Spleen (tissue), 11 donors: ENCODE measurements at regions not wholly inside any gene's neighbourhood (a gene's known extent, or its start where the extent isn't known, plus 50 kb on each side); places are given as distances from the start of the nearest gene placed in this dataset.

ENCODE experiments used
- DNase-seq: peaks from one replicate; pipeline ENCODE4 v3.0.0-alpha.2; 2020
- H3K27ac ChIP-seq, 8 donors: fragments of 200-600 bp; sonication (generic) in 7 of 8; 1 replicate in 4 of 8; 2 replicates in 4 of 8; pipeline versions ENCODE4 v1.5.0 to v1.8.0; 2016 to 2021; ENCODE audit warnings: inconsistent platforms in 4 of 8, mild to moderate bottlenecking in 4 of 8, moderate library complexity in 1 of 8
- H3K27me3 ChIP-seq, 7 donors: fragments of 200-600 bp; sonication (generic) in 6 of 7; replicated peaks in 1 of 7; 1 replicate in 4 of 7; 2 replicates in 3 of 7; pipeline versions ENCODE4 v1.5.0 to v1.8.0; 2016 to 2021; ENCODE audit warnings: inconsistent platforms in 3 of 7, mild to moderate bottlenecking in 1 of 7
- H3K36me3 ChIP-seq, 6 donors: fragments of 200-600 bp; sonication (generic) in 5 of 6; 1 replicate in 4 of 6; 2 replicates in 2 of 6; pipeline versions ENCODE4 v1.5.0 to v1.8.0; 2016 to 2021; ENCODE audit warnings: inconsistent platforms in 2 of 6
- H3K4me1 ChIP-seq, 6 donors: fragments of 200-600 bp; sonication (generic) in 5 of 6; 1 replicate in 3 of 6; 2 replicates in 3 of 6; pipeline versions ENCODE4 v1.5.0 to v1.8.0; 2016 to 2021; ENCODE audit warnings: inconsistent platforms in 3 of 6
- H3K4me3 ChIP-seq, 8 donors: fragments of 200-600 bp; sonication (generic) in 7 of 8; 1 replicate in 4 of 8; 2 replicates in 4 of 8; pipeline versions ENCODE4 v1.5.0 to v1.8.0; 2016 to 2021; ENCODE audit warnings: inconsistent platforms in 4 of 8, mild to moderate bottlenecking in 4 of 8, moderate library complexity in 2 of 8
- H3K9me3 ChIP-seq, 8 donors: fragments of 200-600 bp; sonication (generic) in 7 of 8; 1 replicate in 4 of 8; 2 replicates in 4 of 8; pipeline versions ENCODE4 v1.5.0 to v1.8.0; 2016 to 2021; ENCODE audit warnings: inconsistent platforms in 4 of 8
- POLR2A ChIP-seq, 3 donors: fragments of 450-650 bp; IDR thresholded peaks; one replicate each; pipeline ENCODE4 v1.5.1; 2017; ENCODE audit warnings: antibody characterized with exemption in 3 of 3, mild to moderate bottlenecking in 1 of 3
- POLR2AphosphoS5 ChIP-seq, 3 donors: sonication (generic); formaldehyde crosslinking; IDR thresholded peaks; one replicate each; pipeline ENCODE4 v1.5.1; 2017; ENCODE audit warnings: antibody characterized with exemption in 3 of 3
- WGBS, 5 donors: extraction: QIAGEN DNeasy Blood & Tissue Kit in 3 of 5; methylation state at CpG; one replicate each; pipeline versions ENCODE4 v1.1.5 to v1.1.7; 2013 to 2018; 5-methylcytosine and 5-hydroxymethylcytosine counted together
- intact Hi-C: fragments of 100-400 bp; cut with DNase I; formaldehyde crosslinking; loops from one replicate; pipeline ENCODE4 v1.15.0; 2023; ENCODE audit warnings: low total_unique reads
- TF ChIP-seq, protein P1 (sequence below), 11 experiments: fragments of 200-600 bp in 7 of 11; fragments of 450-650 bp in 4 of 11; sonication (generic) in 4 of 11; IDR thresholded peaks in 8 of 11; conservative IDR thresholded peaks in 3 of 11; 1 replicate in 7 of 11; 2 replicates in 4 of 11; pipeline versions ENCODE4 v1.4.0 to v1.8.0; 2016 to 2021; ENCODE audit warnings: antibody characterized with exemption in 11 of 11, inconsistent platforms in 4 of 11, mild to moderate bottlenecking in 1 of 11
- donor health status: healthy with polysubstance abuse.
- donor health status: DM: no; HTN: no; CAD: no; lungs with moderate emphysema.
- donor health status: DM: no; HTN: no; CAD: no.
- donor health status: Bipolar disorder and iron deficiency.
- donor health status: healthy.
- donor health status: DM: no; HTN: no; CAD: no.
- donor health status: DM: yes; HTN: yes; CAD: no.

DNA sequence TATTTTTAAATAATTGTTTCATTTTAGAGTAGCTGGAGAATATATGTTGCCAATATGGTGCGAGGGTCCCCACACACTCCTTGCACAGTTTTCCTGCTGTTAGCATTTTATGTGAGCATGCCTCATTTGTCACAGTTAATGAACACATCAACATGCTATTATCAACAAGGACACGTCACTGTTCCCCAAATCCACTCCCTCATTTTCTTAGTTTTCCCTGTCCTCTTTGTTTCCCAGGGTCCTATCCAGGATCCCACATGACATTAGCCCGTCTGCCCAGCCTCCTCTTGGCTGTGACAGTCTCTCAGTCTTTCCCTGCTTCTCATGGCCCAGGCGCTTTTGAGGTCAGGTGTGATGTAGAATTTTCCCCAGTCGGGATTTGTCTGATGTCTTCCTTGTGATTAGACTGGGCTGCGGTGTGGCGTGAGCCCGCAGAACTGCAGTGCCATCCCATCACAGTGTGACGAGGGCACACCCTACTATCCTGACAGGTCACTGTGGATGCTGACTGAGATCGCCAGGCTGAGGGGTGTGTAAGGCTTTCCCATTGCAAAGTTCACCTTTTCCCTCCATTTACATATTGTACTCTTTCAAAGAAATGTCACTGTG, 450.6 kb upstream of the B3GAT1 start:
- Histone ChIP-seq H3K36me3 (no peaks in the 10 kb centered on the region), H3K27ac (no peak overlapping the region), H3K27me3 (peaks cover 0 to 6% (median 0%) of the 10 kb centered on the region in 7 donors), H3K9me3 (no peaks in the 10 kb centered on the region), H3K4me1 (no peaks in the 10 kb centered on the region), H3K4me3 (no peak overlapping the region)
- TF ChIP-seq POLR2A (IDR thresholded peaks at IDR 0.05) (no peak), POLR2AphosphoS5 (IDR thresholded peaks at IDR 0.05) (no peak)
- TF ChIP-seq, protein P1, sequence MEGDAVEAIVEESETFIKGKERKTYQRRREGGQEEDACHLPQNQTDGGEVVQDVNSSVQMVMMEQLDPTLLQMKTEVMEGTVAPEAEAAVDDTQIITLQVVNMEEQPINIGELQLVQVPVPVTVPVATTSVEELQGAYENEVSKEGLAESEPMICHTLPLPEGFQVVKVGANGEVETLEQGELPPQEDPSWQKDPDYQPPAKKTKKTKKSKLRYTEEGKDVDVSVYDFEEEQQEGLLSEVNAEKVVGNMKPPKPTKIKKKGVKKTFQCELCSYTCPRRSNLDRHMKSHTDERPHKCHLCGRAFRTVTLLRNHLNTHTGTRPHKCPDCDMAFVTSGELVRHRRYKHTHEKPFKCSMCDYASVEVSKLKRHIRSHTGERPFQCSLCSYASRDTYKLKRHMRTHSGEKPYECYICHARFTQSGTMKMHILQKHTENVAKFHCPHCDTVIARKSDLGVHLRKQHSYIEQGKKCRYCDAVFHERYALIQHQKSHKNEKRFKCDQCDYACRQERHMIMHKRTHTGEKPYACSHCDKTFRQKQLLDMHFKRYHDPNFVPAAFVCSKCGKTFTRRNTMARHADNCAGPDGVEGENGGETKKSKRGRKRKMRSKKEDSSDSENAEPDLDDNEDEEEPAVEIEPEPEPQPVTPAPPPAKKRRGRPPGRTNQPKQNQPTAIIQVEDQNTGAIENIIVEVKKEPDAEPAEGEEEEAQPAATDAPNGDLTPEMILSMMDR (IDR thresholded peaks at IDR 0.05 in 8 of 11, conservative IDR thresholded peaks at IDR 0.05 in 3 of 11) = no peak
- no peak for DNase-seq
- 62 to 75% (median 69%) methylated on average over 8 to 10 of the region's 10 CpGs for WGBS, 5 donors
- intact Hi-C loops = no loop called here

GRCh38 chr11:134862105-134862502, 450.1 kb upstream of the B3GAT1 start:
- Histone ChIP-seq H3K27ac (no peak overlapping the region), H3K36me3 (no peaks in the 10 kb centered on the region), H3K9me3 (no peaks in the 10 kb centered on the region), H3K4me1 (no peaks in the 10 kb centered on the region), H3K27me3 (peaks cover 0 to 9% (median 0%) of the 10 kb centered on the region in 7 donors), H3K4me3 (no peak overlapping the region)
- TF ChIP-seq POLR2AphosphoS5 (IDR thresholded peaks at IDR 0.05) (no peak), POLR2A (IDR thresholded peaks at IDR 0.05) (no peak)
- TF ChIP-seq, protein P1 (IDR thresholded peaks at IDR 0.05 in 8 of 11, conservative IDR thresholded peaks at IDR 0.05 in 3 of 11) = no peak
- no peak for DNase-seq
- WGBS, 5 donors = 60 to 67% (median 64%) methylated on average over 5 of the region's 5 CpGs
- intact Hi-C loops = no loop called here

DNA sequence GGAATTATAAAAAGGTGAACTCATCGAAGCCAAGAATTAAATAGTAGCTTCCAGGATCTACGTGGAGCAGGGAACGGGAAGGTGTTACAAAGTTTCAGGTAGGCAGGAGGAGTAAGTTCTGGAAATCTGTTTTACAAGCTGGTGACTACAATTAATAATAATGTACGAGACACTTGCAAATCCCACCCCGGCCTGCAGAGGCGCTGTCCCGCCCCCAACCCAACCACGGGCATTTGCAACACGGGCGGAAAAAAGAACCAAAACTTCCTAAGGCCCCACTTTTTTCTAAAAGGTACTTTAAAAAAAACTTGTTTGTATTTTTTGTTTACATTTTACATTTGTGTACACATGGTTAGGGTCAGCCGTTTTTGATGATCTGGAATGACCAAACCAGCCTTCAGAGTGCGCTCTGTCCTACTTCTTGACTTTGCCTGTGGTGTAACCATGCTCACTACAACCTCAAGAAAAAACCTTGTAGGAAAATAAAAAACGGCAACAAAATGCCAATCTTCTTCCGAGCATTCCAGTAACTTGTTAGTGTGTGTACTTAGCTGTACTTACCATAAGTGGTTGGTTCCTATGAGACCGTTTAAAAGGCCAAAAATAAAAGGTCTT, 449.6 kb upstream of the B3GAT1 start:
- no peak overlapping the region for H3K27ac ChIP-seq
- no peak overlapping the region for H3K4me3 ChIP-seq
- H3K4me1 ChIP-seq = no peaks in the 10 kb centered on the region
- H3K27me3 ChIP-seq = peaks cover 0 to 14% (median 0%) of the 10 kb centered on the region in 7 donors
- H3K9me3 ChIP-seq = no peaks in the 10 kb centered on the region
- TF ChIP-seq, protein P1 (IDR thresholded peaks at IDR 0.05 in 8 of 11, conservative IDR thresholded peaks at IDR 0.05 in 3 of 11) = no peak
- TF ChIP-seq POLR2A (IDR thresholded peaks at IDR 0.05) = no peak
- no peak for TF ChIP-seq POLR2AphosphoS5 (IDR thresholded peaks at IDR 0.05)
- DNase-seq = no peak
- intact Hi-C loops = no loop called here
- no peaks in the 10 kb centered on the region for H3K36me3 ChIP-seq
- WGBS, 5 donors = 73 to 84% (median 77%) methylated on average over 15 of the region's 15 CpGs

- TF ChIP-seq, protein P1 (IDR thresholded peaks at IDR 0.05 in 8 of 11, conservative IDR thresholded peaks at IDR 0.05 in 3 of 11) = no peak
- TF ChIP-seq POLR2A (IDR thresholded peaks at IDR 0.05) (no peak), POLR2AphosphoS5 (IDR thresholded peaks at IDR 0.05) (no peak)
- no peaks in the 10 kb centered on the region for H3K4me1 ChIP-seq
- no peak for DNase-seq
- no peaks in the 10 kb centered on the region for H3K9me3 ChIP-seq
- intact Hi-C loops = no loop called here
- H3K27ac ChIP-seq = no peak overlapping the region
- H3K4me3 ChIP-seq = no peak overlapping the region
- no peaks in the 10 kb centered on the region for H3K36me3 ChIP-seq
- WGBS, 5 donors = 56 to 77% (median 72%) methylated on average over 8 of the region's 8 CpGs
- peaks cover 0 to 37% (median 0%) of the 10 kb centered on the region in 7 donors for H3K27me3 ChIP-seq
These were observed 446.9 kb upstream of the B3GAT1 start for GRCh38 chr11:134858783-134859480.
